ENCODE measurements at regions not wholly inside any gene's neighbourhood (a gene's known extent, or its start where the extent isn't known, plus 50 kb on each side); places are given as distances from the start of the nearest gene placed in this dataset.

DNA sequence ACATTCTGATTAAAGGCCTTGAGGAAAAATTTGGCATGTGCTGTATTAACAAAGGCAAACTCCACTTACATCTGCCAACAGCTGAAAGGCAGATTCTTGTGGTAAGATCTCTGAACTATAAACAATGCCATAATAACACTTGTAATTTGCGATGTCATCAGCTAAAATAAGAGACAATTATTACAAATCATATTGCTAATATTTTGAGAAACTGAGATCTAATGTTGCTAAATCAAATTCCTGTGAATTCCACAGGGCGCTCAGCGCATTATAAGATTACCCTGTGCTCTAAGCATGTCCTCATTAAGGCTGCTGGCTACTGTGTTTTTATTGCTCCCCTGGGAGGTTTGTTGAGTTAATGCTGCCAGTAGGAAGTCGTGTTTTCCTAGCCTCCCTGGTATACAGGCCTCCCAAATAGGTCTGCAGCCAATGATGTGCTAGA is 244.8 kb downstream of the DACT1 start:
- TF ChIP-seq BCL11A (IDR thresholded peaks at IDR 0.05; ENCODE audit: low read depth in 2 of 2, low read length in 2 of 2), result no peak
- TF ChIP-seq SUZ12 (IDR thresholded peaks at IDR 0.05; ENCODE audit: low read length), result no peak
- no peak for TF ChIP-seq GABPA (IDR thresholded peaks at IDR 0.05; ENCODE audit: borderline replicate concordance, insufficient read depth, low read length)
- no peak for TF ChIP-seq CHD2 (IDR thresholded peaks at IDR 0.05; ENCODE audit: low read length)
- TF ChIP-seq KDM1A (IDR thresholded peaks at IDR 0.05; ENCODE audit: borderline replicate concordance, low read length), result no peak
- TF ChIP-seq RAD21 (IDR thresholded peaks at IDR 0.05 in 1 of 2, conservative IDR thresholded peaks at IDR 0.05 in 1 of 2; ENCODE audit: low read depth in 2 of 2, low read length in 2 of 2), result no peak
- no peak for TF ChIP-seq CHD1 (IDR thresholded peaks at IDR 0.05; ENCODE audit: low read depth, low read length)
- no peak for TF ChIP-seq NRF1 (IDR thresholded peaks at IDR 0.05; ENCODE audit: low read depth, low read length)
- TF ChIP-seq CREB1 (IDR thresholded peaks at IDR 0.05), result no peak
- H3K18ac ChIP-seq (ENCODE audit: extremely low read depth, low read length), result no peak overlapping the region
- H3K23me2 ChIP-seq (ENCODE audit: low read depth, low read length), result no peaks in the 10 kb centered on the region; the same call in 1 of the 2 replicates
- no peak overlapping the region for H3K9ac ChIP-seq (replicated peaks in 1 of 4; ENCODE audit: extremely low read depth in 1 of 4, low read depth in 3 of 4, low read length in 3 of 4)
- H3K14ac ChIP-seq (ENCODE audit: insufficient read length), result no peak overlapping the region
- H2BK120ac ChIP-seq (replicated peaks; ENCODE audit: low read depth, low read length), result no peak overlapping the region
- no peak overlapping the region for H2AK5ac ChIP-seq (ENCODE audit: low read depth, low read length)
- H2BK15ac ChIP-seq (ENCODE audit: low read length), result no peak overlapping the region
- CTCF ChIA-PET (ENCODE audit: partially characterized antibody), result interaction anchor here (1.1 to 1.6 kb wide), 2 partner anchors 9 to 241 kb away, joined by 3 read pairs; no protein-coding TSS in a partner anchor
- H4K5ac ChIP-seq (ENCODE audit: insufficient read length, low read depth, low read length), result no peak overlapping the region
- H3K79me1 ChIP-seq (ENCODE audit: low read depth, low read length), result no peaks in the 10 kb centered on the region
- no peak overlapping the region for H2BK20ac ChIP-seq (ENCODE audit: low read length)
- POLR2A ChIA-PET (ENCODE audit: partially characterized antibody), result no interaction called here
- H3K36me3 ChIP-seq (ENCODE audit: control insufficient read depth in 2 of 4, insufficient read depth in 4 of 4, low read length in 3 of 4), result no peaks in the 10 kb centered on the region
- no peak overlapping the region for H3K27ac ChIP-seq (ENCODE audit: low read depth, low read length)
- no peaks in the 10 kb centered on the region for H3K27me3 ChIP-seq (replicated peaks in 1 of 4; ENCODE audit: control insufficient read depth in 3 of 4, extremely low read depth in 1 of 4, insufficient read depth in 3 of 4, low read length in 3 of 4)
- no peaks in the 10 kb centered on the region for H3K4me1 ChIP-seq (replicated peaks in 1 of 4; ENCODE audit: control insufficient read depth in 3 of 4, insufficient read depth in 4 of 4, low read length in 3 of 4)
- H3K79me2 ChIP-seq (ENCODE audit: control insufficient read depth in 1 of 2, insufficient read depth in 2 of 2, low read length in 2 of 2), result no peaks in the 10 kb centered on the region
- H2BK5ac ChIP-seq (ENCODE audit: low read depth, low read length), result no peak overlapping the region
- no peak overlapping the region for H3K56ac ChIP-seq (replicated peaks; ENCODE audit: insufficient read length, low read depth, low read length)
- FAIRE-seq (no peak), DNase-seq (ENCODE audit: low read depth in 1 of 2, low spot score in 2 of 2) (no peak)
- H2BK12ac ChIP-seq (ENCODE audit: low read depth, low read length), result no peak overlapping the region
- no peak overlapping the region for H3K4ac ChIP-seq (replicated peaks; ENCODE audit: insufficient read length, low read depth, low read length)
- 82% methylated on average over 4 of the region's 4 CpGs; no CpG with 5 or more reads in 1 of the 2 experiments for WGBS, 2 experiments (ENCODE audit: extremely low coverage in 1 of 2, insufficient coverage in 1 of 2, insufficient read length in 1 of 2, insufficient replicate concordance in 2 of 2, low coverage in 1 of 2, low lambda C conversion rate in 2 of 2, missing lambda C conversion rate in 1 of 2)
- no peak overlapping the region for H4K91ac ChIP-seq (replicated peaks; ENCODE audit: insufficient read length, low read length)
- no peak overlapping the region for H3K4me3 ChIP-seq (ENCODE audit: extremely low read depth in 1 of 4, insufficient read depth in 2 of 4, low read depth in 3 of 4, low read length in 4 of 4)
- no peaks in the 10 kb centered on the region for H4K20me1 ChIP-seq (replicated peaks in 1 of 2; ENCODE audit: control insufficient read depth in 1 of 2, insufficient read depth in 2 of 2, low read length in 2 of 2)
- no peak overlapping the region for H3K4me2 ChIP-seq (ENCODE audit: insufficient read depth in 1 of 2, low read depth in 2 of 2, low read length in 2 of 2)
- H2AFZ ChIP-seq (ENCODE audit: low read length), result no peak overlapping the region
- H3K23ac ChIP-seq (ENCODE audit: insufficient read length), result no peak overlapping the region
- no peak overlapping the region for H4K8ac ChIP-seq (ENCODE audit: extremely low read depth, insufficient read depth, low read length)
- no peaks in the 10 kb centered on the region for H3K9me3 ChIP-seq (ENCODE audit: insufficient read depth in 2 of 2, low read depth in 1 of 2, low read length in 1 of 2)
